ENCODE measurements at regions not wholly inside any gene's neighbourhood (a gene's known extent, or its start where the extent isn't known, plus 50 kb on each side); places are given as distances from the start of the nearest gene placed in this dataset.

DNA sequence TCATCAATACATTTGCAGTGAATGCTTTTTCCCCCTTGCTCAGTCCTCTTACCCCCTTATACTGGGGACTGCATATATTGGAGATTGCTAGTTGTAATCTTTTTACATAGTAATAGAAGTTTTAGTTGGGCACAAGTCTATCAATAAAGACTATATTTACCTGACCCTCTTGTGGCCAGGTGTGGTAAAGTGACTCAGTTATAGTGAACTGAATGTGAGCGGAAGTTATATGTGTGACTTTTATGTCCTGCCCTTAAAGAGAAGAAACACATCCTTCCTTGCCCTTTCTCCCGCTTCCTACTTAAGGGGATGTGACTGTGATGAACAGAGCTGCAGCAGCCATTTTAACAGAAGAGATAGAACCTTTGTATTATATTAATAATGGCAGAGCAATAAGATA is 362.0 kb downstream of the METTL15 start:
- Histone ChIP-seq H3K9me3 (replicated peaks; ENCODE audit: control insufficient read depth, low read depth, low read length) (no peaks in the 10 kb centered on the region), H3K27me3 (ENCODE audit: control insufficient read depth, insufficient read depth, low read length) (no peaks in the 10 kb centered on the region), H3K4me1 (ENCODE audit: control insufficient read depth, insufficient read depth, low read length) (no peaks in the 10 kb centered on the region), H3K27ac (ENCODE audit: low read length) (no peak overlapping the region), H3K36me3 (ENCODE audit: control insufficient read depth, insufficient read depth, low read length) (no peaks in the 10 kb centered on the region), H3K4me3 (ENCODE audit: low read length) (no peak overlapping the region)
- no peak for DNase-seq
- WGBS (ENCODE audit: insufficient coverage), result no CpG with 5 or more reads among the region's 2 CpGs

DNA sequence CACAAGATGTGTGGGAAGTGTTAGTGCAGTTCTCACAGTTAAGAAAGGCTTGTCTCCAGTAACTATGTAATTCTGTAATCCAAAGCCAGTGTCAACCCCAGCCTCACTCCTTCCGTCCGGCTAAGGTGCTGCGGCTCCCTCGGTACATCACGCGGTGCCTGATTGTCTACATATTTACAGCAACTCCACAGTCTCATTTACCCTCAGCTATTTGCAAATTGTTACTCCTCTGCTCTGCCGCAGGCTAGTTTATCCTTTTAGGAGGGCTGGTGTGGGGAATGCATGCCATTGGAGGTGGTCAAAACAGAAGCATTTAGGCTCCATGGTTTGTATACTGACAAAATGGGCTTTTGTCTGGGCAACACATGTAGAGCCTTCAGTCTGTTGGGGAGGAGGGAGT is 358.3 kb downstream of the METTL15 start:
- DNase-seq, result no peak
- H3K36me3 ChIP-seq (ENCODE audit: control insufficient read depth, insufficient read depth, low read length), result no peaks in the 10 kb centered on the region
- WGBS (ENCODE audit: insufficient coverage), result 93% methylated on average over 3 of the region's 7 CpGs
- no peak overlapping the region for H3K4me3 ChIP-seq (ENCODE audit: low read length)
- no peaks in the 10 kb centered on the region for H3K9me3 ChIP-seq (replicated peaks; ENCODE audit: control insufficient read depth, low read depth, low read length)
- no peaks in the 10 kb centered on the region for H3K27me3 ChIP-seq (ENCODE audit: control insufficient read depth, insufficient read depth, low read length)
- H3K4me1 ChIP-seq (ENCODE audit: control insufficient read depth, insufficient read depth, low read length), result no peaks in the 10 kb centered on the region
- H3K27ac ChIP-seq (ENCODE audit: low read length), result no peak overlapping the region

DNA sequence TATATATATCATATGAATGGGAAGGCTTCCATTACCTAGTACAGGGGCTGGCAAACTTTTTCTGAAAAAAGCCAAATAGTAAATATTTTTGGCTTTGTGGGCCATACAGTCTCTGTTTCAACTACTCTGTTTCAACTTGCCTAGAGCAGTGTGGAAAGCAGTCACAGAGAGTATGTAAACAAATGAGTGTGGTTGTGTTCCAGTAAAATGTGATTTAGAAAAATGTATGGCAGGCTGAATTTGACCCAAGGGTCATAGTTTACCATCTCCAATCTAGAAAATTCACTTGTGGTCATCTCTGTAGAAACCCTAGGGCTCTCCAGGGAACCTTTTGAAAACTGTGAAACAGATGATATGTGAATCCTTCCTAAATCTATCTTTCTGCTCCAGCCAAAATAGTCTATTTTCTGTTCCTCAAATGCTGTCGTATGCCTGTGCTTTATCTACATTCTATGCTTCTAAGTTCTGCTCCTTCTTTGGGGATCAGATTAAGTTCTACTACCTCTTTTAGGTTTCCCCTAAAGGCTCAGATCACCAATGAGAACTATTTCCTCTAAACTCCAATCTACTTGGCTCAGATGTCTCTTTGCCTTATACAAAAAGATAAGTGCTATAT is 356.2 kb downstream of the METTL15 start:
- no peak overlapping the region for H3K27ac ChIP-seq (ENCODE audit: low read length)
- H3K36me3 ChIP-seq (ENCODE audit: control insufficient read depth, insufficient read depth, low read length), result no peaks in the 10 kb centered on the region
- peak; percentile 4 for DNase-seq
- no peaks in the 10 kb centered on the region for H3K4me1 ChIP-seq (ENCODE audit: control insufficient read depth, insufficient read depth, low read length)
- no peak overlapping the region for H3K4me3 ChIP-seq (ENCODE audit: low read length)
- H3K27me3 ChIP-seq (ENCODE audit: control insufficient read depth, insufficient read depth, low read length), result no peaks in the 10 kb centered on the region
- no peaks in the 10 kb centered on the region for H3K9me3 ChIP-seq (replicated peaks; ENCODE audit: control insufficient read depth, low read depth, low read length)
- no CpG with 5 or more reads among the region's 1 CpG for WGBS (ENCODE audit: insufficient coverage)

DNA sequence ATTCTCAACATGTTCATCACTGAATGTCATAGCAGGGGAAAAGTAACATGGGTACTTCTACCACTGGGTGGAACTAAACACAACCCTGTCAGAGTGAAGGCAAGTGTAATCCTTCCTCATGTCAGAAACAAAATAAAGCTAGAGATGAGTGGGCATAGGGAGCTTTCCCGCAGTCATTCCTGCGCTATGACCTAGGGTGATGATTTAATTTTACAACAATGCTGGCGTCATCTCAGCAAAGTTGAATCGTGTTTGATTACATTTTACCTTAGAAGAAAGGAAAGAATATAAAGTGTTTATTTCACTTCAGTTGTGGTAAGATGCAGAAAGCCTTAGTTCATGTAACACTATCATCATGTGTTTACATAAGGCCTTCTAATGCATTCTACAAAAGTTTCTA is 355.6 kb downstream of the METTL15 start:
- Histone ChIP-seq H3K27ac (ENCODE audit: low read length) (no peak overlapping the region), H3K9me3 (replicated peaks; ENCODE audit: control insufficient read depth, low read depth, low read length) (no peaks in the 10 kb centered on the region), H3K36me3 (ENCODE audit: control insufficient read depth, insufficient read depth, low read length) (no peaks in the 10 kb centered on the region), H3K4me3 (ENCODE audit: low read length) (no peak overlapping the region), H3K4me1 (ENCODE audit: control insufficient read depth, insufficient read depth, low read length) (no peaks in the 10 kb centered on the region), H3K27me3 (ENCODE audit: control insufficient read depth, insufficient read depth, low read length) (no peaks in the 10 kb centered on the region)
- DNase-seq, result no peak
- WGBS (ENCODE audit: insufficient coverage), result no CpG with 5 or more reads among the region's 4 CpGs

DNA sequence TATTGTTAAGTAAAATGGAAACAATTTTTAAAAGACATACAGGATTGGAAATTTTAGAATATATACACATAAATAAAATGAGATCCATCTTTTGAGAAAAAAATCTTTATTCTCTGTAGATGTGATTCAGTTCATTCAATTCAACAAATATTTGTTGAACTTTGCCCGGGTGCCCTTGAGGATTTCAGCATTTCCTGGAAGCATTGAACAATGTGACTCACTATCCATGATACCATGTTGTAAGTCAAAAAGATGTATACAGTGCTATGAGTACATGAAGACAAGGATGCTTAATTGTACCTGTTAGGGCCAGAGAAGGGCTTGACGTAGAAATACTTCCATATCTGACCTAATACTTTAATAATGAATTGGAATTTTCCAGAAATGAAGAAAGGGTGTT is 353.7 kb downstream of the METTL15 start:
- DNase-seq, result no peak
- Histone ChIP-seq H3K9me3 (replicated peaks; ENCODE audit: control insufficient read depth, low read depth, low read length) (no peaks in the 10 kb centered on the region), H3K4me1 (ENCODE audit: control insufficient read depth, insufficient read depth, low read length) (no peaks in the 10 kb centered on the region), H3K36me3 (ENCODE audit: control insufficient read depth, insufficient read depth, low read length) (no peaks in the 10 kb centered on the region), H3K27ac (ENCODE audit: low read length) (no peak overlapping the region), H3K27me3 (ENCODE audit: control insufficient read depth, insufficient read depth, low read length) (no peaks in the 10 kb centered on the region), H3K4me3 (ENCODE audit: low read length) (no peak overlapping the region)
- WGBS (ENCODE audit: insufficient coverage), result no CpG with 5 or more reads among the region's 2 CpGs

DNA sequence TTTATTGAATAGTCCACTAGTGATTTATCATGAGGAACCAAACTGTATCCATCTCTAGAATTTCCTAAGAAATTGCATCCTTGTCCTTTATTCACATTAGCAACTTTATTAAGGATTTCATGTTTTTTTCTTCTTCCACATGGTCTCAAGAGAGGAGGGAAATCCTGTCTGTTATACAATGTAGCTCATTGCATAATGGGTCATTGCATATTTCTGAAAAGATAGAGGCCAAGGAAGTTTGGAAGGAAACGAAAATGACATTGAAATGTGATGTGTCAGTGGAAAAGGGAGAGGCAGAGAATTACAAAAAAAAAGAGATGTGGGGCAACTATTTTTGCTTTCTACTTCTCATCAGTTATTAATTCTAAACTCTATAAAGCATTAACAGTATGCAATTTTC is 353.1 kb downstream of the METTL15 start:
- peak; percentile 30 for DNase-seq
- H3K36me3 ChIP-seq (ENCODE audit: control insufficient read depth, insufficient read depth, low read length), result no peaks in the 10 kb centered on the region
- no peak overlapping the region for H3K27ac ChIP-seq (ENCODE audit: low read length)
- H3K9me3 ChIP-seq (replicated peaks; ENCODE audit: control insufficient read depth, low read depth, low read length), result no peaks in the 10 kb centered on the region
- no peaks in the 10 kb centered on the region for H3K27me3 ChIP-seq (ENCODE audit: control insufficient read depth, insufficient read depth, low read length)
- H3K4me1 ChIP-seq (ENCODE audit: control insufficient read depth, insufficient read depth, low read length), result no peaks in the 10 kb centered on the region
- no CpG with 5 or more reads among the region's 1 CpG for WGBS (ENCODE audit: insufficient coverage)
- H3K4me3 ChIP-seq (ENCODE audit: low read length), result no peak overlapping the region

DNA sequence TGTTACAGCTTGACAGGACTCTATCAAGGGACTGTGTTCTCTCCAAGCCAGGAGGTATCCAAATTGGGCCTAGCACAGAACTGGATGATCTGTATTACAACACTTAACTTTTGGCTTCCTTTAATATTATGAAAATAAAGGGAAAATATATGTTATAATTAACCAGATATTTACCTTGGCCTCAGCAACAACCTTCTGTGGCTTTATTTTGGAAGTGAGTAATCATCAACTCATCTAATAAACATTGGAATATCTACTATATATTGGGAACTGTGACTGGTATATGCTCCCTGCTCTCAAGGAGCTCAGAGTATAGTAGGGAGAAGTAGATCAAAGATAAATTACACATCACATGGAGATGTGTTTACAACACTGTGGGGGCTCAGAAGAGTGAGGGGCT is 352.2 kb downstream of the METTL15 start:
- DNase-seq, result no peak
- no peak overlapping the region for H3K27ac ChIP-seq (ENCODE audit: low read length)
- no peaks in the 10 kb centered on the region for H3K27me3 ChIP-seq (ENCODE audit: control insufficient read depth, insufficient read depth, low read length)
- no peaks in the 10 kb centered on the region for H3K4me1 ChIP-seq (ENCODE audit: control insufficient read depth, insufficient read depth, low read length)
- no peaks in the 10 kb centered on the region for H3K36me3 ChIP-seq (ENCODE audit: control insufficient read depth, insufficient read depth, low read length)
- no peak overlapping the region for H3K4me3 ChIP-seq (ENCODE audit: low read length)
- no peaks in the 10 kb centered on the region for H3K9me3 ChIP-seq (replicated peaks; ENCODE audit: control insufficient read depth, low read depth, low read length)

DNA sequence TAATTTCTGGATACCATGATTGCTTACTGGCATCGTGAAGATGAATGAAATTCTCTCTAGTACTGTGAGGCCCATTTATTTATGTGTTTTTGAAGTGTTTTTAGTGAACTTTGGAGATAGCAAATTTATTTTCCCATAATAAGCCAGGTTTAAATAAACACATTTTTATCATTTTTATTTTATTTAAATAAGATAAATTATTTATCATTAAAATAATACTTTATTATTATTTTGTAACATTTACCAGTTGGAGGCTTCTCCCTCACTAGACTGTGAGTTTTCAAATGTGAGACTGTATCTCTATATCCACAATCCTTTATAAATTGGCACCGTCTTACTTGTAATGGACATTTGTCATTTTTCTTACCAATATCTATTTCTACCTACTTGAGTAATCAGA is 351.7 kb downstream of the METTL15 start:
- WGBS (ENCODE audit: insufficient coverage), result 100% methylated on average over 1 of the region's 2 CpGs
- Histone ChIP-seq H3K27ac (ENCODE audit: low read length) (no peak overlapping the region), H3K4me1 (ENCODE audit: control insufficient read depth, insufficient read depth, low read length) (no peaks in the 10 kb centered on the region), H3K27me3 (ENCODE audit: control insufficient read depth, insufficient read depth, low read length) (no peaks in the 10 kb centered on the region), H3K36me3 (ENCODE audit: control insufficient read depth, insufficient read depth, low read length) (no peaks in the 10 kb centered on the region), H3K4me3 (ENCODE audit: low read length) (no peak overlapping the region), H3K9me3 (replicated peaks; ENCODE audit: control insufficient read depth, low read depth, low read length) (no peaks in the 10 kb centered on the region)
- DNase-seq, result no peak

DNA sequence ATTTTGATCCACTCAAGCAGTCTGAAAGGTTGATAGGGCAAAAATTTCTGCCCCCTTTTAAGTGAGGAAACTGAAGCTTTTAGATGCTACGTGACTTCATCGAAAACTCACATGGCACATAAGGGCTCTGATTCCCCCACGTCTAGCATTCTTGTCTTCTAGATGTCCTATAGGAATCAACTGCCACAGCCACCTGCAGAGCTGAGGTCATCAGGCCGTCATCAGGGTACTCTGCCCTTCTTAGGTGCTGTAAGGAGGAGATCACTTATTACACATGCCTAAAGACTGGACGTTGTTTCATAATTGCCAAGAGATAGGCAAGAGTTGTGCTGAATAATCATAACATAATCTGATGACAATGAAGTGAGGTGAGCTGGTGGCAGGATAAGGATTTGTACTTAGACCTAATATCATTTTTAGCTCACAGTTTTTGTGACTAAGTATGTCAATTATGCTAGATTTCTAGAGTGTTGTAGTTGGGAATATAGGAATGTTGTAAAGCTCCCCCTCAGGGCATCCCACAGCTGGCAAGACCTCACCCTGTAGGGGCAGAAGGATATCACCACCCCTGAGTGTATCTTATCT is 349.4 kb downstream of the METTL15 start:
- Histone ChIP-seq H3K4me1 (ENCODE audit: control insufficient read depth, insufficient read depth, low read length) (no peaks in the 10 kb centered on the region), H3K4me3 (ENCODE audit: low read length) (no peak overlapping the region), H3K27ac (ENCODE audit: low read length) (no peak overlapping the region), H3K36me3 (ENCODE audit: control insufficient read depth, insufficient read depth, low read length) (no peaks in the 10 kb centered on the region), H3K9me3 (replicated peaks; ENCODE audit: control insufficient read depth, low read depth, low read length) (no peaks in the 10 kb centered on the region), H3K27me3 (ENCODE audit: control insufficient read depth, insufficient read depth, low read length) (no peaks in the 10 kb centered on the region)
- DNase-seq, result no peak
- no CpG with 5 or more reads among the region's 5 CpGs for WGBS (ENCODE audit: insufficient coverage)

DNA sequence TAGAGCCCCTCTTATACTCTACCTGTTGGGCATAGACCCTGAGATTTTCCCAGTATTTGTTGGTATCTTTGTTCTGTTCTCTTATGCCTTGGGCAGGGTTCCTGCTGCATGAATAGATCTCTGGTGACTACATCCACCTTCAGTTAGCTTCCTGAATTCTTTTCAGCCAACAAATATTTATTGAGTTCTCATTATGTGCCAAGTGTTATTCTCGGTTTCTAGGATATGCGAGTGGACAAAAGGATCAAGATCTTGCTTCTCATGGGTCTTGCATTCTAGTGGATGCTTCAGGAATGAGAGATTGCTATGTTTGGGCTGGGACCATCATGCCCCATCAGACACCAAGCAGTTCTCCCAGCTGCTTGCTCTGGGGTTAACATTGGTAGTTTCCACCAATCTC is 340.0 kb downstream of the METTL15 start:
- H3K27me3 ChIP-seq (ENCODE audit: control insufficient read depth, insufficient read depth, low read length), result no peaks in the 10 kb centered on the region
- no peak for DNase-seq
- WGBS (ENCODE audit: insufficient coverage), result no CpG with 5 or more reads among the region's 2 CpGs
- no peaks in the 10 kb centered on the region for H3K9me3 ChIP-seq (replicated peaks; ENCODE audit: control insufficient read depth, low read depth, low read length)
- H3K27ac ChIP-seq (ENCODE audit: low read length), result no peak overlapping the region
- no peak overlapping the region for H3K4me3 ChIP-seq (ENCODE audit: low read length)
- no peaks in the 10 kb centered on the region for H3K36me3 ChIP-seq (ENCODE audit: control insufficient read depth, insufficient read depth, low read length)
- H3K4me1 ChIP-seq (ENCODE audit: control insufficient read depth, insufficient read depth, low read length), result no peaks in the 10 kb centered on the region

DNA sequence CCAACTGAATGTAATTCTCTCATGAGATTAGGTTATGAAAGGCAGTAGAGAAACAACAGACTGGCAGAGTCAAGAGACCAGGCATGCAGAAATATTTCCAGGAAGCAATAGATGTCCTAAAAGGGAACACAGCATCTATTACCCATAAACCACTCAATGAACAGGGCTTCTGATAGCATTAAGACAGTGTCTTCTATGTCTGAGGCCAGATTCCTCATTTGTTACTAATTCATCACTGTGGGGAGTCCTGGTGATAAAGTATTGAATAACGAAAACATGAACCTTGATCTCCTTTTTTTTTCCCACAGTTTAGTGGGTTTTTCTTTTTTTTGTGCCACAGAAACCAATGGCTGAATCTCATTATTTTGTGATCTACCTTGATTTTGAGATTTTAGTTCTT is 339.0 kb downstream of the METTL15 start:
- WGBS (ENCODE audit: insufficient coverage), result no CpG with 5 or more reads among the region's 1 CpG
- no peak for DNase-seq

More for the DNA sequence above, 339.0 kb downstream of the METTL15 start:
- no peaks in the 10 kb centered on the region for H3K27me3 ChIP-seq (ENCODE audit: control insufficient read depth, insufficient read depth, low read length)
- no peaks in the 10 kb centered on the region for H3K9me3 ChIP-seq (replicated peaks; ENCODE audit: control insufficient read depth, low read depth, low read length)
- no peak overlapping the region for H3K4me3 ChIP-seq (ENCODE audit: low read length)
- H3K4me1 ChIP-seq (ENCODE audit: control insufficient read depth, insufficient read depth, low read length), result no peaks in the 10 kb centered on the region
- no peak overlapping the region for H3K27ac ChIP-seq (ENCODE audit: low read length)
- no peaks in the 10 kb centered on the region for H3K36me3 ChIP-seq (ENCODE audit: control insufficient read depth, insufficient read depth, low read length)
